GM21367 (cell line): ENCODE measurements at regions not wholly inside any gene's neighbourhood (a gene's known extent, or its start where the extent isn't known, plus 50 kb on each side); places are given as distances from the start of the nearest gene placed in this dataset.

Source experiments
- ATAC-seq: cut with Tn5 transposase; IDR thresholded peaks from one replicate; pipeline ENCODE4 v1.9.1; 2021; ENCODE audit not compliant: unreplicated experiment

- no peak for ATAC-seq
These were observed 311.1 kb downstream of the ZPLD1 start for GRCh38 chr3:102745881-102746280.

GRCh38 chr3:102747611-102748010 lies 312.8 kb downstream of the ZPLD1 start:
- no peak for ATAC-seq

- ATAC-seq, result no peak
These were observed 313.8 kb downstream of the ZPLD1 start for GRCh38 chr3:102748646-102749045.

GRCh38 chr3:102750322-102750721 lies 315.5 kb downstream of the ZPLD1 start:
- ATAC-seq, result no peak

- no peak for ATAC-seq
These were observed 319.1 kb downstream of the ZPLD1 start for GRCh38 chr3:102753901-102754300.

GRCh38 chr3:102756706-102757105 lies 321.9 kb downstream of the ZPLD1 start:
- ATAC-seq, result no peak

- ATAC-seq, result no peak
These were observed 323.1 kb downstream of the ZPLD1 start for GRCh38 chr3:102757950-102758349.

- ATAC-seq, result no peak
These were observed 327.0 kb downstream of the ZPLD1 start for GRCh38 chr3:102761766-102762165.

- no peak for ATAC-seq
These were observed 356.0 kb downstream of the ZPLD1 start for GRCh38 chr3:102790747-102791325.

GRCh38 chr3:102791641-102792589 lies 357.1 kb downstream of the ZPLD1 start:
- no peak for ATAC-seq

GRCh38 chr3:102796804-102797203 lies 362.0 kb downstream of the ZPLD1 start:
- ATAC-seq, result no peak

GRCh38 chr3:102802819-102803420 lies 368.1 kb downstream of the ZPLD1 start:
- ATAC-seq, result no peak

GRCh38 chr3:102810937-102811336 lies 376.1 kb downstream of the ZPLD1 start:
- no peak for ATAC-seq

- no peak for ATAC-seq
These were observed 391.8 kb downstream of the ZPLD1 start for GRCh38 chr3:102826636-102827035.

GRCh38 chr3:102827386-102827785 lies 392.6 kb downstream of the ZPLD1 start:
- no peak for ATAC-seq

- ATAC-seq, result no peak
These were observed 395.6 kb downstream of the ZPLD1 start for GRCh38 chr3:102830415-102830814.

GRCh38 chr3:102841866-102842265 lies 407.1 kb downstream of the ZPLD1 start:
- no peak for ATAC-seq

- no peak for ATAC-seq
These were observed 432.0 kb downstream of the ZPLD1 start for GRCh38 chr3:102866845-102867244.

GRCh38 chr3:102883515-102883914 lies 448.7 kb downstream of the ZPLD1 start:
- ATAC-seq, result no peak

GRCh38 chr3:102885289-102885688 lies 450.5 kb downstream of the ZPLD1 start:
- no peak for ATAC-seq

- no peak for ATAC-seq
These were observed 452.6 kb downstream of the ZPLD1 start for GRCh38 chr3:102887431-102887830.
